ENCODE measurements at regions not wholly inside any gene's neighbourhood (a gene's known extent, or its start where the extent isn't known, plus 50 kb on each side); places are given as distances from the start of the nearest gene placed in this dataset.

GRCh38 chr16:85211271-85211801 is 99.1 kb upstream of the CIBAR2 start:
- WGBS = 89% methylated on average over 17 of the region's 17 CpGs

GRCh38 chr16:85213926-85214675 is 101.8 kb upstream of the CIBAR2 start:
- intact Hi-C loops (cut with DNase I) = no loop called here
- 91% methylated on average over 28 of the region's 28 CpGs for WGBS
- H3K4me3 ChIP-seq (ENCODE audit: low read length) = no peak overlapping the region
- H3K27ac ChIP-seq (ENCODE audit: low read length) = no peak overlapping the region
- H3K9me3 ChIP-seq (ENCODE audit: control insufficient read depth, low read length) = no peaks in the 10 kb centered on the region
- DNase-seq = peak in 2 of 3 donors; percentile 33 to 49
- H3K4me1 ChIP-seq (ENCODE audit: control insufficient read depth, insufficient read depth, low read length) = no peaks in the 10 kb centered on the region
- ATAC-seq = no peak
- no peaks in the 10 kb centered on the region for H3K27me3 ChIP-seq (ENCODE audit: control insufficient read depth, insufficient read depth)

More at GRCh38 chr16:85211271-85211801, 99.1 kb upstream of the CIBAR2 start:
- Histone ChIP-seq H3K4me3 (ENCODE audit: low read length) (no peak overlapping the region), H3K4me1 (ENCODE audit: control insufficient read depth, insufficient read depth, low read length) (peaks cover 7% of the 10 kb centered on the region), H3K27me3 (ENCODE audit: control insufficient read depth, insufficient read depth) (no peaks in the 10 kb centered on the region), H3K27ac (ENCODE audit: low read length) (no peak overlapping the region), H3K9me3 (ENCODE audit: control insufficient read depth, low read length) (no peaks in the 10 kb centered on the region)
- peak in 2 of 3 donors; percentile 66 to 74 for DNase-seq
- intact Hi-C loops (cut with DNase I) = no loop called here
- ATAC-seq = no peak

GRCh38 chr16:85215478-85216118 is 103.3 kb upstream of the CIBAR2 start:
- Histone ChIP-seq H3K27me3 (ENCODE audit: control insufficient read depth, insufficient read depth) (no peaks in the 10 kb centered on the region), H3K4me1 (ENCODE audit: control insufficient read depth, insufficient read depth, low read length) (no peaks in the 10 kb centered on the region)
- peak in 2 of 3 donors; percentile 24 to 37 for DNase-seq

GRCh38 chr16:85216522-85217375 is 104.5 kb upstream of the CIBAR2 start:
- DNase-seq (peak in 1 of 3 donors; percentile 29), ATAC-seq (no peak)
- Histone ChIP-seq H3K9me3 (ENCODE audit: control insufficient read depth, low read length) (no peaks in the 10 kb centered on the region), H3K4me3 (ENCODE audit: low read length) (no peak overlapping the region), H3K27ac (ENCODE audit: low read length) (no peak overlapping the region), H3K27me3 (ENCODE audit: control insufficient read depth, insufficient read depth) (no peaks in the 10 kb centered on the region), H3K4me1 (ENCODE audit: control insufficient read depth, insufficient read depth, low read length) (no peaks in the 10 kb centered on the region)
- 94% methylated on average over 19 of the region's 19 CpGs for WGBS
- intact Hi-C loops (cut with DNase I) = no loop called here

More at GRCh38 chr16:85215478-85216118, 103.3 kb upstream of the CIBAR2 start:
- no peak for ATAC-seq
- intact Hi-C loops (cut with DNase I) = no loop called here
- no peak overlapping the region for H3K4me3 ChIP-seq (ENCODE audit: low read length)
- H3K9me3 ChIP-seq (ENCODE audit: control insufficient read depth, low read length) = no peaks in the 10 kb centered on the region
- 85% methylated on average over 8 of the region's 8 CpGs for WGBS
- H3K27ac ChIP-seq (ENCODE audit: low read length) = no peak overlapping the region

- intact Hi-C loops (cut with DNase I) = no loop called here
- ATAC-seq (peak; percentile 77 to 83), DNase-seq (peak; percentile 68 to 95 (median 89))
- H3K4me3 ChIP-seq (ENCODE audit: low read length) = peak overlapping the region; percentile 23
- WGBS = 12% methylated on average over 31 of the region's 31 CpGs
- peak overlapping the region; percentile 53 for H3K27ac ChIP-seq (ENCODE audit: low read length)
- no peaks in the 10 kb centered on the region for H3K9me3 ChIP-seq (ENCODE audit: control insufficient read depth, low read length)
- H3K4me1 ChIP-seq (ENCODE audit: control insufficient read depth, insufficient read depth, low read length) = no peaks in the 10 kb centered on the region
- no peaks in the 10 kb centered on the region for H3K27me3 ChIP-seq (ENCODE audit: control insufficient read depth, insufficient read depth)
Observed at GRCh38 chr16:85220125-85220839, 108.0 kb upstream of the CIBAR2 start.

- Histone ChIP-seq H3K27me3 (ENCODE audit: control insufficient read depth, insufficient read depth) (no peaks in the 10 kb centered on the region), H3K27ac (ENCODE audit: low read length) (no peak overlapping the region), H3K4me3 (ENCODE audit: low read length) (no peak overlapping the region), H3K9me3 (ENCODE audit: control insufficient read depth, low read length) (no peaks in the 10 kb centered on the region), H3K4me1 (ENCODE audit: control insufficient read depth, insufficient read depth, low read length) (no peaks in the 10 kb centered on the region)
- intact Hi-C loops (cut with DNase I) = no loop called here
- ATAC-seq (peak; percentile 2 to 8), DNase-seq (peak in 1 of 3 donors; percentile 34)
- WGBS = 83% methylated on average over 27 of the region's 27 CpGs
Observed at GRCh38 chr16:85220964-85221731, 108.9 kb upstream of the CIBAR2 start.

- H3K4me1 ChIP-seq (ENCODE audit: control insufficient read depth, insufficient read depth, low read length) = no peaks in the 10 kb centered on the region
- ATAC-seq (no peak), DNase-seq (peak in 1 of 3 donors; percentile 57)
- intact Hi-C loops (cut with DNase I) = no loop called here
- no peak overlapping the region for H3K4me3 ChIP-seq (ENCODE audit: low read length)
- no peaks in the 10 kb centered on the region for H3K9me3 ChIP-seq (ENCODE audit: control insufficient read depth, low read length)
- 88% methylated on average over 12 of the region's 12 CpGs for WGBS
- H3K27me3 ChIP-seq (ENCODE audit: control insufficient read depth, insufficient read depth) = no peaks in the 10 kb centered on the region
- no peak overlapping the region for H3K27ac ChIP-seq (ENCODE audit: low read length)
Observed at GRCh38 chr16:85221771-85222154, 109.5 kb upstream of the CIBAR2 start.

GRCh38 chr16:85222155-85222863 is 110.0 kb upstream of the CIBAR2 start:
- intact Hi-C loops (cut with DNase I) = no loop called here
- ATAC-seq = no peak
- H3K4me3 ChIP-seq (ENCODE audit: low read length) = no peak overlapping the region
- H3K4me1 ChIP-seq (ENCODE audit: control insufficient read depth, insufficient read depth, low read length) = no peaks in the 10 kb centered on the region
- no peaks in the 10 kb centered on the region for H3K27me3 ChIP-seq (ENCODE audit: control insufficient read depth, insufficient read depth)
- DNase-seq = no peak
- H3K27ac ChIP-seq (ENCODE audit: low read length) = no peak overlapping the region
- no peaks in the 10 kb centered on the region for H3K9me3 ChIP-seq (ENCODE audit: control insufficient read depth, low read length)
- WGBS = 92% methylated on average over 23 of the region's 23 CpGs

GRCh38 chr16:85225257-85225656 is 113.0 kb upstream of the CIBAR2 start:
- Histone ChIP-seq H3K27ac (ENCODE audit: low read length) (no peak overlapping the region), H3K4me1 (ENCODE audit: control insufficient read depth, insufficient read depth, low read length) (no peaks in the 10 kb centered on the region), H3K4me3 (ENCODE audit: low read length) (no peak overlapping the region), H3K27me3 (ENCODE audit: control insufficient read depth, insufficient read depth) (no peaks in the 10 kb centered on the region), H3K9me3 (ENCODE audit: control insufficient read depth, low read length) (no peaks in the 10 kb centered on the region)
- intact Hi-C loops (cut with DNase I) = no loop called here
- ATAC-seq (no peak), DNase-seq (peak in 1 of 3 donors; percentile 52)
- WGBS = 87% methylated on average over 9 of the region's 9 CpGs
